ENCODE measurements at regions not wholly inside any gene's neighbourhood (a gene's known extent, or its start where the extent isn't known, plus 50 kb on each side); places are given as distances from the start of the nearest gene placed in this dataset.

DNA sequence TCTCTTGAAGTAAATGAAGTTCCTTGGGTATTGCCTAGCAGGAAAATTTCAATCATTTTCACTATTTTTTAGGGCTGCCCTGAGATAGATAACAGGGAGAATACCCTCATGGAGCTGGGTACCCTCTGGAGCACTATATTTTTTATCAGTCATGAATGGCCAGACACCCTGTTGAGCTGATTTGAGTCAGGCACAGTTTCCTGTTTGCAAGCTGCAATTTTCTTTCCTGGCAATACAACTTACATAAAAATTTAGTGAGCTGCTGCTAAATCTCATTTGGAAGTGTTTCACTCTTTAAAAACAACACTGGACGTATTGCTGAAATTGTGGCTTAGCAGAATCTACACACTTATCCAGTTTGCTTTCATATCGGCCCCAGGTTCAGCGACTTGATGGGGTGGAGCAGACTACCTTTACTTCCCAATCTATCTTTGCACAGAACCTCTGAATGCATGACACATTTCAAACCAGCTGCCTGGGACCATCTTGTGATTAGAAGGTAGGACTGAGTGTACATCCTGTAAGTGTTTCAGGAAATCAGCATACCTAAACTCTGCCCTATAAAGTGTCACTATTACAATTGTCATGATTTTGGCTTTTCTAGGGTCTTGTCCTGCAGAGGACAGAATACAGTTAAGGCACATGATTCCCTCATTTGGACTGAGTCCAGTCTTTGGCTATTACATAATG is 125.7 kb upstream of the FAM3C start:
- peaks cover 8% of the 10 kb centered on the region for H3K27me3 Mint-ChIP-seq (ENCODE audit: low read depth, poor library complexity)
- TF ChIP-seq, protein P1, sequence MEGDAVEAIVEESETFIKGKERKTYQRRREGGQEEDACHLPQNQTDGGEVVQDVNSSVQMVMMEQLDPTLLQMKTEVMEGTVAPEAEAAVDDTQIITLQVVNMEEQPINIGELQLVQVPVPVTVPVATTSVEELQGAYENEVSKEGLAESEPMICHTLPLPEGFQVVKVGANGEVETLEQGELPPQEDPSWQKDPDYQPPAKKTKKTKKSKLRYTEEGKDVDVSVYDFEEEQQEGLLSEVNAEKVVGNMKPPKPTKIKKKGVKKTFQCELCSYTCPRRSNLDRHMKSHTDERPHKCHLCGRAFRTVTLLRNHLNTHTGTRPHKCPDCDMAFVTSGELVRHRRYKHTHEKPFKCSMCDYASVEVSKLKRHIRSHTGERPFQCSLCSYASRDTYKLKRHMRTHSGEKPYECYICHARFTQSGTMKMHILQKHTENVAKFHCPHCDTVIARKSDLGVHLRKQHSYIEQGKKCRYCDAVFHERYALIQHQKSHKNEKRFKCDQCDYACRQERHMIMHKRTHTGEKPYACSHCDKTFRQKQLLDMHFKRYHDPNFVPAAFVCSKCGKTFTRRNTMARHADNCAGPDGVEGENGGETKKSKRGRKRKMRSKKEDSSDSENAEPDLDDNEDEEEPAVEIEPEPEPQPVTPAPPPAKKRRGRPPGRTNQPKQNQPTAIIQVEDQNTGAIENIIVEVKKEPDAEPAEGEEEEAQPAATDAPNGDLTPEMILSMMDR (IDR thresholded peaks at IDR 0.05) = no peak
- H3K27ac Mint-ChIP-seq = no peak overlapping the region
- H3K36me3 Mint-ChIP-seq (ENCODE audit: low read depth) = no peaks in the 10 kb centered on the region
- no peak for DNase-seq
- H3K4me3 Mint-ChIP-seq = no peak overlapping the region
- H3K9me3 Mint-ChIP-seq = peaks cover 7% of the 10 kb centered on the region
- H3K4me1 Mint-ChIP-seq = no peaks in the 10 kb centered on the region

DNA sequence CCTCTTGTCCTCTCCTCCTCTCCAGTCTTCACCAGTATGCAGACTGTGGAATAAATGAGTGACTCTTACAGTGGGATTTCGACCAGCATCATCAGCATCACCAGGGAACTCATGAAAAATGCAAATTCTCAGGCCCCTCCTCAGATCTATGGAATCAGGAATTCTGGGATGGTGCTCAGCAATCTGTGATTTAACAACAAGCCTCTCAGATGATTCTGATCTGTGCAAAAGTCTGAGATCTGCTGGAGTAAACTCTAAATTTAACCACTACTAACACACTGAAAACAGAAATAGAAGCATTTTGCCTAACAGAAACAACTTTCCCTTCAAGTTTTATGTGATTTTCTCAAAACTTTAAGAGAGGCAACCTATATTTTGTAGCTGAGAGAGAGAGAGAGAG is 124.8 kb upstream of the FAM3C start:
- Mint-ChIP-seq H3K27me3 (ENCODE audit: low read depth, poor library complexity) (peaks cover 8% of the 10 kb centered on the region), H3K4me1 (no peaks in the 10 kb centered on the region), H3K4me3 (no peak overlapping the region), H3K36me3 (ENCODE audit: low read depth) (no peaks in the 10 kb centered on the region), H3K9me3 (peaks cover 7% of the 10 kb centered on the region), H3K27ac (no peak overlapping the region)
- no peak for DNase-seq
- TF ChIP-seq, protein P1 (IDR thresholded peaks at IDR 0.05) = no peak

GRCh38 chr7:121519548-121520521 is 123.7 kb upstream of the FAM3C start:
- TF ChIP-seq, protein P1 (IDR thresholded peaks at IDR 0.05) = no peak
- Mint-ChIP-seq H3K9me3 (peaks cover 7% of the 10 kb centered on the region), H3K4me3 (no peak overlapping the region), H3K27ac (no peak overlapping the region), H3K4me1 (no peaks in the 10 kb centered on the region), H3K27me3 (ENCODE audit: low read depth, poor library complexity) (peaks cover 8% of the 10 kb centered on the region), H3K36me3 (ENCODE audit: low read depth) (no peaks in the 10 kb centered on the region)
- DNase-seq = no peak

- H3K27ac Mint-ChIP-seq = no peak overlapping the region
- DNase-seq = no peak
- no peak overlapping the region for H3K4me3 Mint-ChIP-seq
Observed at GRCh38 chr7:121517591-121517990, 121.5 kb upstream of the FAM3C start.

GRCh38 chr7:121516821-121517220 is 120.7 kb upstream of the FAM3C start:
- DNase-seq = no peak
- Mint-ChIP-seq H3K9me3 (peaks cover 11% of the 10 kb centered on the region), H3K27ac (no peak overlapping the region), H3K27me3 (ENCODE audit: low read depth, poor library complexity) (peaks cover 5% of the 10 kb centered on the region), H3K4me3 (no peak overlapping the region), H3K36me3 (ENCODE audit: low read depth) (no peaks in the 10 kb centered on the region), H3K4me1 (no peaks in the 10 kb centered on the region)
- TF ChIP-seq, protein P1 (IDR thresholded peaks at IDR 0.05) = no peak

More at GRCh38 chr7:121517591-121517990, 121.5 kb upstream of the FAM3C start:
- TF ChIP-seq, protein P1 (IDR thresholded peaks at IDR 0.05) = no peak
- Mint-ChIP-seq H3K27me3 (ENCODE audit: low read depth, poor library complexity) (peaks cover 5% of the 10 kb centered on the region), H3K36me3 (ENCODE audit: low read depth) (no peaks in the 10 kb centered on the region), H3K9me3 (peaks cover 7% of the 10 kb centered on the region), H3K4me1 (no peaks in the 10 kb centered on the region)

All from nephron progenitor cell (in vitro differentiated cells).